DND-41 (cell line): ENCODE measurements at regions not wholly inside any gene's neighbourhood (a gene's known extent, or its start where the extent isn't known, plus 50 kb on each side); places are given as distances from the start of the nearest gene placed in this dataset.

ENCODE experiments used
- CTCF ChIP-seq: IDR thresholded peaks from 2 replicates; pipeline ENCODE4 v1.5.1; 2012; ENCODE audit warnings: borderline replicate concordance, low read length, moderate library complexity, mild to moderate bottlenecking; ENCODE audit not compliant: poor library complexity, severe bottlenecking; ENCODE audit errors: extremely low read depth
- EZH2 ChIP-seq: IDR thresholded peaks from 3 replicates; pipeline ENCODE4 v1.6.1; 2012; ENCODE audit warnings: borderline replicate concordance, low read depth, mild to moderate bottlenecking, moderate library complexity, low read length, inconsistent platforms; ENCODE audit not compliant: severe bottlenecking

- TF ChIP-seq CTCF (no peak), EZH2 (no peak)
Observed at GRCh38 chr2:16774980-16775898, 109.6 kb upstream of the CYRIA start.
